ENCODE measurements at regions not wholly inside any gene's neighbourhood (a gene's known extent, or its start where the extent isn't known, plus 50 kb on each side); places are given as distances from the start of the nearest gene placed in this dataset.

DNA sequence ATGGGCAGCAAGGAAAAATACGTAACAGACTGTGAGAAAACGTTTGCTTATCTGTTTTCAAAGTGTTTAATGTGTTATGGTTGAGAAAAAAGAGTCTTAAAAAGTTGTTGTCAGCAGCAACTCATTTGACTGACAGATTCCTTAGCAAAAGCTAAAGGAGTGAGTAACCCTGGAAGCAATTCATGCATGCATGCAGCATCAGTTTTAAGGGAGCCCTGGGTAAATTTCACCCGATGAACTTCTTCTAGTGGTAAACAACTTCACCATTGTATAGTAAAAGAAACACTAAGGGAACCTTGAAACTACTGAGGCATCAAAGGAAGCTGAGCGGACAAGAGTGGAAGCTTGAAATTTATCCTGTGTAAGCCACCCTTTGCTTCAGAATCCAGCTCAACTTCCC, 583.2 kb upstream of the INTU start:
- DNase-seq: no peak

DNA sequence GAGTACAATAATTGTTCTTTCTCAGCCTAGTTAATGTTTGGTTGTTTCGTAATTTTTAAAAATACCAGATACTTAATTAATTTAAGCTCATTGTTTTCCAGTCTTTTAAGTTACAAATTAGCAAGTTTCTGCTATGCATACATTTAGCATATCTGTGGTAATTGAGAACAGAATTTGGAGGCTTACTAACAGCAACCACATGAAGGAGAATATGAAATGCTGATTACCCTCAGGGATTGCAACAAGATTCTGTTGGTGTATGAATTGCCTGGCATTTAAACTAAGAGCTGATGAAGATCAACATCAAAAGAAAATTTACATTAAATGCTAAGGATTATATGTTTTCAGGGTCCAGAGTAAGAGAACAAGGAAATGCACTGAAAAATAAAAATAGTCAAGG, 580.0 kb upstream of the INTU start:
- no peak for DNase-seq

DNA sequence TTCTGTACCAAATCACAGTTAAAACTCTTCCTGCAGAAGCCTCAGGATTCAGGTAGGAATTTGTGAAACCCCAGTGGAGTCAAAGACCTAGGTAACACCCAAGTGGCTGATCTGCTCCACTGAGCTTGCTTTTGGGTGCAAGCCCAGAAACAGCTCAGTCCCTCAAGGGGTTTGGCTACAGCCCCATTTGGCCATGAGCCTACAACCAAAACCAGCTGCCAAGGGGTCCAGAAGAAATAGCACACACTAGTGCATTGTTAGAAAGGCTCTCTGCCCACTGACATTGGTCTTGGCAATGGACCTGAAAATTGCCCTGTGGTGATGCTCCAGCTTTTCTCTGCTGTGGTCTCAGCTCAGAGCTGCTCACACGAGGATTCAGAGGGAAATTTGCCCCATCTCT, 577.4 kb upstream of the INTU start:
- DNase-seq: no peak

GRCh38 chr4:127069675-127070074, 563.1 kb upstream of the INTU start:
- DNase-seq: no peak

DNA sequence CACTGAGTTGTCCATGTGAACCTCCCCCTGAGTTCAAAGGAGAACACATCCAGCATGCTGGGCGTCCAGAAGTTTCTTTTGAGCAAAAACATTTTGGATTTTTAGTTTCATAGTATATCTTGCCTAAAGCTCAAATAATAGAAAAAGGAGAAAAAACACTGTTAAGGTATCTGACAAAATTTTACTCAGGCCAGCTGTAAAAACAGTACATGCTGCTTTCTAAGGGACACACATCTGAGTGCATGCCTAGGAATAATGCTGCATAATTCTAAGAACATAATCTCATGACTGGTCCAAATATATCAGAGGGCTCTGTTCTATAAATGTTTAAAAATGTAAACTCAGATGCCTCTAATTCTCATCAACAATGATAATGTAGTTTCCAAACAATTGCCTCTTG, 561.3 kb upstream of the INTU start:
- no peak for DNase-seq

DNA sequence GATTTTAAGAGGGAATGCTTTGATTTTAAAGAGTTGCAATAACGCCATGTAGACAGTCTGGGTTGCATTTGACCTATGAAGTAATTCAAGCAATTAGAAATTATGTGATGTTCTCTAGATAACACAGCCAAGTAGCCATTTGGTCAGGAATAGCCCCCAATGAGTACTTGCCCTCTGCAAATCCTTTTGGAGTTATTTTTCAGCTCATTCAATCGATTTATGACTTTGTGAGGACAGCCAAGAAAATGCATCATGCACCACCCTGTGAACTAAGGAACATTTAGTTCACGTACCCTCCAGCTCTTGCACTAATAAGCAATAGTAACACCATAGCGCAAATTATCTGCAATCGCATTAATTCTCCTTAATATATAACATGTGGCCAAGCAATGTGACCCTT, 552.6 kb upstream of the INTU start:
- DNase-seq: no peak

- DNase-seq: no peak
These were observed 551.7 kb upstream of the INTU start for GRCh38 chr4:127081041-127081440.

DNA sequence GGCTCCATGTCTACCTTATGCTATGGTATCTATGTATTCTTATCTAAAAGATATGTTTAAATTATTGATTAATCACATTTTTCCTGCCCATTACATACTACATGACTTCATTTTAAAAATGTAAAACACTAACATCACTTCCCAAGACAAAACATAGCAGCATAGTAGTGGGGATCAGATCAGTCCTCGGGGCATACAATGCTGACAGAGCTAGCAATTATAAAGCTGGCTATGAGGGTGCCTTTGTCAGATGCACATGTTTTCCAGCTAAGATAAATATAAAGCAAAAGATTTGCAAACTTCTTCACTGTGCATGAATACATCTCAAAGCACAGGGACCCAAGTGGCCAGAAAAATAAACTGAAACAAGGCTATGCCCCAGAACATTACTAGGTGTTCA, 549.8 kb upstream of the INTU start:
- no peak for DNase-seq

GRCh38 chr4:127084666-127085065, 548.1 kb upstream of the INTU start:
- DNase-seq: no peak

GRCh38 chr4:127097061-127097460, 535.7 kb upstream of the INTU start:
- DNase-seq: no peak

- DNase-seq: no peak
These were observed 530.4 kb upstream of the INTU start for GRCh38 chr4:127102361-127102760.

- DNase-seq: no peak
These were observed 529.1 kb upstream of the INTU start for GRCh38 chr4:127103681-127104115.

DNA sequence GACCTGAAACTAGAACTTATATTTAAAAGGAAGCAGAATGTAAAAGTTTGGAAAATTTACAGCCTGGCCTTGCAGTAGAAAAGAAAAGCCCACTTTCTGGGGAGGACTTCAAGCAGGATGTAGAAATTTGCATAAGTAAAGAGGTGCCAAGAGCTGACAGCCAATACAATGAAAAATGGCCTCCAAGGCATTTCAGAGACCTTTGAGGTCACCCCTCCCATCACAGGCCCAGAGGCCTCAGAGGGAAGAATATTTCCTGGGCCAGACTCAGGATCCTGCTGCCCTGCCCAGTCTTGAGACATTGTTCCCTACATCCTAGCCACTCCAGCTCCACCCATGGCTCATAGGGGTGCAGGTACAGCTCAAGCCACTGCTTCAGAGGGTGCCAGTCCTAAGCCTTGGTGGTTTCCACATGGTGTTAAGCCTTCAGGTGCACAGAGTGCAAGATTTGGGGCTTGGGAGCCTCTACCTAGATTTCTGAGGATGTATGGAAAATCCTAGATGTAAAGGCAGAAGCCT, 518.9 kb upstream of the INTU start:
- DNase-seq: no peak

DNA sequence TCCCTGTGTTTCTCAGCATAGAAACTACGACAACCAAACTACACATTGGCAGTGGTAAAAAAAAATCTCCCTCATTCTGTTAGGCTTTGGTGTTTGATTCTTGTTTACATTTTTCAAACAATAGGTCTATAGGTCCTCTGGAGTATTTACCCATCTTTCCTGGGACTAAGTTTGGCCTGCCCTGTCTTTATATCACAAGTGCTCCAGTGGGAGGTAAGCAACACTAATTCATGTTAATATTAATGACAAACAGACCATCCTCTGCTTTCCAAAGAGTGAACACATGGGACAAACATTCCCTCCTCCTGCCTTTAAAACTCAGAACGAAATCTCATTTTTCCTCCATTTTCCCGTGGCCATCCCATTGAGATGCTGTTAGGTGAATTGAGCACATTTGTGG, 514.1 kb upstream of the INTU start:
- DNase-seq: no peak

DNA sequence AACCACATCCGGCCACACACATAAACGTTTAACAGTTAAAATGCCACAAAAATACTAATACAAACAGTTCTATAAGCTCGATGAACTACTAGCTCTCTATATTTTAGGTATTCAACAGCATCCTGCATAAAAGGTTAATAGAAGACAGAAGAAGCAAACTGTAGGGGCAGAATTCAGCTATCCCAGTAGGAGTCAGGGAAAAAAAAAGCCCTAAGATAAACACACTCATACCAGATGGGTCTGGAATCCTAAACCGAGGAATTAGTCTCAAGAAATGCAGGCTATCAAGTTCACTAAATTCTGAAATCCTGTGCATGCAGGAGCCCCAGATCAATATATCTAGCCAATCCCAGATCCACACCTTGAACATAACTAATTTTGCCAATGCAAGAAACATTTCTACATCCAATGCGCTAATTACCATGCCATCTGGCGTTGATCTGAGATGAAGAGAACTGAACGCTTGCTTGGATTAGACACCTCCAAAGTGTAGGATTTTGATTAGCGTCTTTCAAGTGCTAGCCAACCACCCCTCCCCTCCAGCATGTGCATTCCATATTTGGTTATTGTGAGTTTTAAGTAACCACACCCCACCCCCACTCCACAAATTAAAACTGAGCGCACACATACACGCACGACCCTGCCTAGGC, 512.2 kb upstream of the INTU start:
- no peak for DNase-seq

DNA sequence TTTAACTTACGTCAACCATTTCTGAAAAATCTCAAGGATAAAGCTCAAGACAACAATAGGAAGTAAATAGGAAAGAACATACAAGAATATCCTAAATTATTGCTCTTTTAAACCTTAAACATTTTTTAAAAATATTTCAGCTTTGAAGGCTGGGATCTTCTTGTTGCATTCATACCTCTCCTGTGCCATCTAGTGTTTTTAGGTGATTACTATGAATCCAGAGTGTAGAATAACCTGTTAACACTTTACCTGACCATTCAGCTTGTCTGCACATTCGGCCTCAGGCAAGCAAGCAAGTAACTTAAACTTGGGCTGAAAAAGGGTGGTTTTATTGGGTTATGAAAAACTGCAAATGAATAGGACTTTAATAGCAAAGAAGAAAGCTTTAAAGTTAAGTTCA, 507.8 kb upstream of the INTU start:
- no peak for DNase-seq

DNA sequence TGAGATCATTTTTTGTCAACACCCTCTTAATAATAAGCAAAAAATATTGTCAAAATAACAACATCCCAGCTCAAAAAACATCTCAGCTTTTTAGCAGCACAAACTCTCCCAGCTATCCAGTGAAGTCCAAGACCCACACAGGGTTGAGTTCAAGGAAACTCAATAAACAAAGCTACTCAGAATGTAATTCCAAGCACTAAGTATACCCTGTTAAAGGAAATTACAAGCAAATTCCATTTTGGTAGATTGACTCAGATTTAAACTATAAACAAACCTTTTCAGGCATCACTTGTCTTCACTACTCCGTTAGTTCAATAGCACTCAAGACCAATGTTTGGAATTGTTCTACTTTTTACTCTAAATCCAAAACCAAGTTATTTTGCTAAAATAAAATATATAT, 506.0 kb upstream of the INTU start:
- DNase-seq: no peak

- no peak for DNase-seq
These were observed 501.2 kb upstream of the INTU start for GRCh38 chr4:127131527-127131926.

DNA sequence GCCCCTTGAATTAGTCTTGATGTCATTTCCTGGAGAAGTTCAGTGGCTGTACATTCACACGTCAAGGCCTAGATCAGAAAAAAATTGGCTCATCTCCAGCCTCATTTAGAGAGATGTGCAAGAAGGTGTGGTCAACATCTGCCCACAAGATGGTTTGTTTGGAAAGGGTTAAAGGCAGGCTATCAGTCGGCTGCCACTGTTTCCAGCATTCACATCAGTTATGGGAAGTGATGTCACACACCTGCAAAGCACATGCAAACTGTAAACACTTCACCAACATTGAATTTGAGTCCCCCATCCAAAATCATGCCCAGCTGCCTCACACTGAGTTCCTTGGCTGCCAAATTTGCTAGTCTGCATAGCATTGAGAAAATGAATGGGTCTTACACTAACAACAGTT, 498.3 kb upstream of the INTU start:
- DNase-seq: no peak

DNA sequence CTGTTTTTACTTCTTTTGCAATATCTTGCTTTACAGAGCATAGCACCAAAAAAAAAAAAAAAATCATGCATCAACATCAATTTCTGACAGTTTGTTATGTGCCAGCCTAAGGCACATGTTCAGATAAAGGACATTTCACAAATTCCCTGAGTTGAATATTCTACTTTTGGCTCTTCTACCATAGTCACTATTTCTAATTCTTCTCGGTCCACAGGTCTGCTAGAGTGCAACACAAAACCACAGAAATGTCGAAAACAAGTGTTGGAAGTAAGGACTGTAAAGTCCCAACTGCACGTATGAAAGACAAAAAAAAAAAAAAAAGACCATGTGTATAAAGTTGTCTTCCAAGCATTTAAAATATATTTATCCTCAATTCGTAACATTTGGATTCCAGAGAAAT, 494.2 kb upstream of the INTU start:
- no peak for DNase-seq

- DNase-seq: no peak
These were observed 492.9 kb upstream of the INTU start for GRCh38 chr4:127139788-127140286.

DNA sequence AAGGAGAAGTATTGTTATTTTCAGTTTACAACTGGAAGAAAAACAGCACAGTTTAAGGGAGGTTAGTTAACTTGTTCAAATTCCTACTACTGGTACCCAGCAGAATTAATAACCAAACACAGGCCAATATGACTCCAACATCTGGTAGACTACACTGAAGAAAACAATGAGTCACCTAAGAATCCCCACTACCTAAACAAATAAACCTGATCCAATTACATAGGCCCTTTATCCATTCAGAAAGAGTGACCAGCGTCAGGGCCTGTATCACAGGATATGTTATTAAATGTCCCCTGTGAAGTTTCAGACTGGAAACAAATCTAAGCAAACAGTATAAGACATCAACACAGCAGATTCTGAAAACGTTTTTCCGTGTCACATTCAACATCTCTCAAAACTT, 492.5 kb upstream of the INTU start:
- DNase-seq: no peak

- DNase-seq: no peak
These were observed 490.9 kb upstream of the INTU start for GRCh38 chr4:127141856-127142255.

- no peak for DNase-seq
These were observed 489.1 kb upstream of the INTU start for GRCh38 chr4:127143460-127144195.
